ENCODE measurements at regions not wholly inside any gene's neighbourhood (a gene's known extent, or its start where the extent isn't known, plus 50 kb on each side); places are given as distances from the start of the nearest gene placed in this dataset.

DNA sequence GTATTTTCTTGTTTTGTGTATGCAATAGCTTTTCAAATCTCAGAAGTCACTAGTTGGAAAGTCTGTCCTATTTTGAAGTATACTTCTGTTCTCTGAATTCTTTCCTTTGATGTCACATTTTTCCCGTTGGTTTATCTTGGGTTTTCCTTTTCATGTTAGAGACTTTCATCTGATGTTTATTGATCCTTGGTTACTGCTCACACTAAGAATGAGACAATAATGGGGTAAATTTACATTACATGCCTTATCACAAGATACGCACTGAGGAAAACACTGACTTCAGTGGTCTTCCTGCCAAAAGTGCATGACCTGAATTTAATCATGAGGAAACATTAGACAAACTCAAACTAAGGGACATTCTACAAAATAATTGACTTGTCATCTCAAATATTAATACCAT lies 63.5 kb upstream of the C1GALT1 start:
- no peak for DNase-seq

DNA sequence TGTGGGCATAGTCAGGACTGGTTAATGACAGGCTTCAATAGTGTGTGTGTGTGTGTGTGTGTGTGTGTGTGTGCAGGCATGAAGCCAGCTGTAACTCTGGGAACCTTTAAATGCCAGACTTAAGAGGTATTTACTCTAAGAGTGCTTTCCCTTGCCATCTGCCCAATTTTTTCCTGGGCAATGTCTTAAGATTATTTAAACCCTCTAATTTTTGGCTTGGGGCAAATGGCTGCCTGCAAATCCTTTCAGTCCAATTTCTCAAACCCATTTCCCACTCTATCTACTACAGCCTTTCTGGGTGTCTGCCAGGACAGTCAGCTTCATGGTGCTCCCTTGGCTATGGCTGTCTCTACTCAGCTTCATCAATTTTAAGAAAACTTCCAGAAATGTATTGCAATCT lies 62.6 kb upstream of the C1GALT1 start:
- DNase-seq, result no peak

GRCh38 chr7:7122033-7122478 lies 60.3 kb upstream of the C1GALT1 start:
- DNase-seq, result peak in 2 of 3 donors; percentile 38 to 64

- DNase-seq, result peak; percentile 71 to 79 (median 72)
Observed at GRCh38 chr7:7122701-7123281, 59.6 kb upstream of the C1GALT1 start.

- no peak for DNase-seq
Observed at GRCh38 chr7:7125963-7126362, 56.4 kb upstream of the C1GALT1 start.

GRCh38 chr7:7127773-7128172 lies 54.6 kb upstream of the C1GALT1 start:
- DNase-seq, result no peak

GRCh38 chr7:7129381-7129780 lies 53.0 kb upstream of the C1GALT1 start:
- no peak for DNase-seq

GRCh38 chr7:7131273-7131672 lies 51.1 kb upstream of the C1GALT1 start:
- DNase-seq, result no peak

Measured in muscle of back (tissue), 3 donors.